ENCODE measurements at regions not wholly inside any gene's neighbourhood (a gene's known extent, or its start where the extent isn't known, plus 50 kb on each side); places are given as distances from the start of the nearest gene placed in this dataset.

DNA sequence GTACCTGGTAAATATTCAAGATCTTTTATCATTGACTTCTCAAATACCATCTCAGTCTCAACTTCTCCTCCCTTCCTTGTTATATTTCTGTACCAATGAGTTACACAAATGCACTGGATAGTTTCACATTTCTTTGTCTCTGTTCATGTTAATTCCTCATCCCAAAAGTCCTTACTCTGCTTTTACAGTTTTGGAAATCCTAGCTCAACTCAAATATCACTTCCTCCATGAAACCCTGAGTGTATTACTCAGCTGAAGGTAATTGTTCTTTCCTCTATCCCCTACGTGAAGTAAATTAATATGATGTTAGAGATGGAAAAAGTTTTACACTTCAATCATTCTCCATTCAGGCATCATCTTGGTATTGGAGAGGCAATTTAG is 241.5 kb downstream of the TLE4 start:
- TF ChIP-seq, protein P1, sequence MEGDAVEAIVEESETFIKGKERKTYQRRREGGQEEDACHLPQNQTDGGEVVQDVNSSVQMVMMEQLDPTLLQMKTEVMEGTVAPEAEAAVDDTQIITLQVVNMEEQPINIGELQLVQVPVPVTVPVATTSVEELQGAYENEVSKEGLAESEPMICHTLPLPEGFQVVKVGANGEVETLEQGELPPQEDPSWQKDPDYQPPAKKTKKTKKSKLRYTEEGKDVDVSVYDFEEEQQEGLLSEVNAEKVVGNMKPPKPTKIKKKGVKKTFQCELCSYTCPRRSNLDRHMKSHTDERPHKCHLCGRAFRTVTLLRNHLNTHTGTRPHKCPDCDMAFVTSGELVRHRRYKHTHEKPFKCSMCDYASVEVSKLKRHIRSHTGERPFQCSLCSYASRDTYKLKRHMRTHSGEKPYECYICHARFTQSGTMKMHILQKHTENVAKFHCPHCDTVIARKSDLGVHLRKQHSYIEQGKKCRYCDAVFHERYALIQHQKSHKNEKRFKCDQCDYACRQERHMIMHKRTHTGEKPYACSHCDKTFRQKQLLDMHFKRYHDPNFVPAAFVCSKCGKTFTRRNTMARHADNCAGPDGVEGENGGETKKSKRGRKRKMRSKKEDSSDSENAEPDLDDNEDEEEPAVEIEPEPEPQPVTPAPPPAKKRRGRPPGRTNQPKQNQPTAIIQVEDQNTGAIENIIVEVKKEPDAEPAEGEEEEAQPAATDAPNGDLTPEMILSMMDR (IDR thresholded peaks at IDR 0.05), result no peak
- TF ChIP-seq POLR2A (IDR thresholded peaks at IDR 0.05), result no peak

Data from vagina (tissue), 2 donors.